Progenitor cell of endocrine pancreas (in vitro differentiated cells): ENCODE measurements at regions not wholly inside any gene's neighbourhood (a gene's known extent, or its start where the extent isn't known, plus 50 kb on each side); places are given as distances from the start of the nearest gene placed in this dataset.

Source experiments
- DNase-seq: peaks from one replicate; pipeline ENCODE4 v3.0.0; 2021; ENCODE audit warnings: low spot score; ENCODE audit not compliant: unreplicated experiment
- H3K27ac Mint-ChIP-seq: 2 replicates; pipeline ENCODE4 v1.8.0; 2021; ENCODE audit warnings: mild to moderate bottlenecking, moderate library complexity, mixed read lengths
- H3K27me3 Mint-ChIP-seq: 2 replicates; pipeline ENCODE4 v1.8.0; 2021; ENCODE audit warnings: mixed read lengths
- H3K36me3 Mint-ChIP-seq: 2 replicates; pipeline ENCODE4 v1.8.0; 2022; ENCODE audit warnings: mixed read lengths; ENCODE audit not compliant: insufficient read depth
- H3K4me1 Mint-ChIP-seq: 2 replicates; pipeline ENCODE4 v1.8.0; 2021; ENCODE audit warnings: low read depth, mixed read lengths
- H3K4me3 Mint-ChIP-seq: 2 replicates; pipeline ENCODE4 v1.8.0; 2021; ENCODE audit warnings: low read depth, mild to moderate bottlenecking, moderate library complexity, mixed read lengths
- H3K9me3 Mint-ChIP-seq: 2 replicates; pipeline ENCODE4 v1.8.0; 2021; ENCODE audit warnings: low read depth, mixed read lengths
- CTCF ChIP-seq: fragments of 200-600 bp; sonication (generic); IDR thresholded peaks from one replicate; pipeline ENCODE4 v1.5.0; 2021; ENCODE audit warnings: antibody characterized with exemption, mild to moderate bottlenecking; ENCODE audit not compliant: unreplicated experiment

DNA sequence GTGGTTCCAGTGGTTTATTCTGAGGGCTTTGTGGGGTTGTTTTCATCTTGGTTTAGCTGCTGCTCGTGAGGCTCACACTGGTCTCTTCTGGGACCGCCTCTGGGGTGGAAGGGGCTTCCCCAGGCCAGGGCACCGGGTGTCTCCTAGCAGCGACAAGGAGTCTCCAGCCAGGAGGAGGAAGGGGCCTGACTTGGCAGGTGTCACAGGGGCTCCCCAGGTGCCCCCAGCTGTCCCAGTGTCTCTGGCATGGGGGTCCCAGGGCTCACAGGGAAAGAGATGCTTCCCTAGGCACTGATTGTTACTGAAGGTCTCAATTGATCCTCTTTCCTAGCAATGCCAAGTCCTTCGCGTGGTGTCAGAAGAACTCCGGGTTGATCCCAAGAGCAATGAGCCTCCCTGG is 241.1 kb upstream of the IRX4 start:
- DNase-seq, result no peak
- Mint-ChIP-seq H3K4me1 (no peaks in the 10 kb centered on the region), H3K36me3 (no peaks in the 10 kb centered on the region), H3K4me3 (no peak overlapping the region), H3K27me3 (peaks cover 50% of the 10 kb centered on the region), H3K27ac (no peak overlapping the region), H3K9me3 (peaks cover 5% of the 10 kb centered on the region)
- TF ChIP-seq CTCF, result no peak

- no peak for TF ChIP-seq CTCF
- Mint-ChIP-seq H3K9me3 (peaks cover 7% of the 10 kb centered on the region), H3K27me3 (peaks cover 54% of the 10 kb centered on the region), H3K27ac (no peak overlapping the region), H3K4me1 (no peaks in the 10 kb centered on the region), H3K36me3 (no peaks in the 10 kb centered on the region), H3K4me3 (no peak overlapping the region)
- no peak for DNase-seq
Measured at GRCh38 chr5:2120361-2120760, 237.6 kb upstream of the IRX4 start.

- Mint-ChIP-seq H3K9me3 (peaks cover 10% of the 10 kb centered on the region), H3K36me3 (no peaks in the 10 kb centered on the region), H3K4me3 (no peak overlapping the region), H3K27ac (no peak overlapping the region), H3K27me3 (peaks cover 54% of the 10 kb centered on the region), H3K4me1 (no peaks in the 10 kb centered on the region)
- DNase-seq, result no peak
- TF ChIP-seq CTCF, result no peak
Measured at GRCh38 chr5:2119573-2119972, 236.8 kb upstream of the IRX4 start.

DNA sequence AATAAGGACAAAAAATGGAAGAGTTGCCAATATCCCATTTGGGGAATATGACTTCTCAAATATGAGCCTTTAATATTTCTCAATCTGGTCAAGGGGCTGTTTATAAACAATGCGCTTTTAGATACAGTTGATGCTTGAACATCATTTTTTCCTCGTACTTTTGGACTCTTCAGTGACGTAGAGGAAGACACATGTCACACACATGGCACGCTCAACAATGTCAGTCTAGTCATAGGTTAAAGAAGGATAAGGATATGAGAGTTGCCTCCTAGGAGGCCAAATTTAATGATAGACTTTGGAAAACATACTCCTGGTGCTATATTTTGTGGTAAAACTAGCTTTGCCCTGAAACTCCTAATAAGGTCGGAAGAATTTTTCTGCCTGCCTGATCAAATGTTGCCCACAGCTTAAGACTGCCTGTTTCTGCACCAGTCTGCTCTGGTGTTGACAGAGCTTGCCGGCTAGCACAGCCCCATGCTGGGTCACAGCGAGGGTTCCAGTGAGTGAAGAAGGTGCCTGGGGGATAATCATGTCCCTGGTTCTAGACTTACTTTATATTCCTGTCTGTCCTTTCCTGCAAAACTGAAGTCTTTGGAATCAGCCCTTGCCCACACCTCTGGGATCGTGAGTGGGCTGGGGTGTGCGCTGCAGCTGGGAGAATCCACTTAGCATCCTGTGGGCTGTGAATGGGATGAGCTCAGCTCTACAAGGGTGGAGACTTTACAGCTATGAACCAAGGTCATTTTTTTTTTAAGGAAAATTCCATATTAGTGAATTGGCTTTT is 230.8 kb upstream of the IRX4 start:
- Mint-ChIP-seq H3K36me3 (no peaks in the 10 kb centered on the region), H3K4me3 (no peak overlapping the region), H3K9me3 (peaks cover 5% of the 10 kb centered on the region), H3K4me1 (peaks cover 31% of the 10 kb centered on the region), H3K27ac (no peak overlapping the region), H3K27me3 (peaks cover 41% of the 10 kb centered on the region)
- no peak for TF ChIP-seq CTCF
- DNase-seq, result no peak

DNA sequence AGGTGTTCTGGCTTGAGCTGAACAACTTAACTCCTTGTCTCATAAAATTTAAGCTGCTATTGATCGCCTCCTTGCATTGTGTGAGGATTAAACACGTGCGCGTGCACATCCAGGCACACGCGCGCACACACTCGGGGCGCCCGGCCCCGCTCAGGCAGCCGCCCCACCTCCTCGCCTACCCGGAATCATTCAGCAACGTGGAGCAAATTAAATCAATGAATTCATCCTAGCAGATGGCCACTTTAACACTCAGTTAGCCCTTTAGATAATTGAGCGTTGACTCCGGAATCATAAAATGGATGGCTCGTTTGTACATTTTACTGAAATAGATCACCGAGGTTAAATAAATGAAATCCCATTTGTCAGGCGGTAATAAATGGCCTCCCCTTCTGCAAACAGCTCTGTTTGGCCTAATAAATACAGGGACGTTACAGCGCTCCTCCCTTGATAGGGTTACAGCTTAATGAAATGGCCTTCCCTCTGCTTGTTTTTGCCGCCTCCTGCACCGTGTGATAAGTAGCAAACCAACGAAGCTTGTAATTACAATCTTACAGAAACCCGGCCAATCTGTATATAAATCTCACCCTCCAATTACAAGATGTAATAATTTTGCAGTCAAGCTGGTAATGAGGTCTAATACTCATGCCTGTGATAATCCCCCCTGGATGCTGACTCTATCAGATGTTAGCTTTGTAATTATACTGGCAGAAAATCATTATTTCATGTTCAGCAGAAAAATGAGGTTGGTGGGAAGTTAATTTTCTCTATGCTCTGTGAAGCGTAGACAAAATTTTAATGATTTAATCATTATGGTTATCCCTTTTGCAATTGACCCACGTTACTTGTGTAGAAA is 229.7 kb upstream of the IRX4 start:
- peaks cover 31% of the 10 kb centered on the region for H3K4me1 Mint-ChIP-seq
- no peak for DNase-seq
- no peaks in the 10 kb centered on the region for H3K36me3 Mint-ChIP-seq
- H3K27me3 Mint-ChIP-seq, result peaks cover 29% of the 10 kb centered on the region
- TF ChIP-seq CTCF, result no peak
- H3K4me3 Mint-ChIP-seq, result no peak overlapping the region
- H3K27ac Mint-ChIP-seq, result peak overlapping the region; percentile 86
- peaks cover 5% of the 10 kb centered on the region for H3K9me3 Mint-ChIP-seq
